ENCODE measurements at regions not wholly inside any gene's neighbourhood (a gene's known extent, or its start where the extent isn't known, plus 50 kb on each side); places are given as distances from the start of the nearest gene placed in this dataset.

GRCh38 chr9:108760841-108761240, 94.9 kb downstream of the ACTL7B start:
- no peak for ATAC-seq (replicated peaks; ENCODE audit: extremely low read depth, poor library complexity, severe bottlenecking)
- DNase-seq (ENCODE audit: low spot score in 2 of 2) = no peak
- H3K9me3 Mint-ChIP-seq = no peaks in the 10 kb centered on the region
- no peak overlapping the region for H3K4me3 Mint-ChIP-seq
- no peaks in the 10 kb centered on the region for H3K36me3 Mint-ChIP-seq (ENCODE audit: insufficient read depth)
- H3K4me1 Mint-ChIP-seq = no peaks in the 10 kb centered on the region
- peaks cover 16% of the 10 kb centered on the region for H3K27me3 Mint-ChIP-seq
- H3K27ac Mint-ChIP-seq (ENCODE audit: low read depth) = no peak overlapping the region

GRCh38 chr9:108759835-108760234, 96.0 kb downstream of the ACTL7B start:
- Mint-ChIP-seq H3K27ac (ENCODE audit: low read depth) (no peak overlapping the region), H3K4me3 (no peak overlapping the region), H3K4me1 (no peaks in the 10 kb centered on the region), H3K9me3 (no peaks in the 10 kb centered on the region), H3K36me3 (ENCODE audit: insufficient read depth) (no peaks in the 10 kb centered on the region), H3K27me3 (peaks cover 11% of the 10 kb centered on the region)
- no peak for ATAC-seq (replicated peaks; ENCODE audit: extremely low read depth, poor library complexity, severe bottlenecking)
- no peak for DNase-seq (ENCODE audit: low spot score in 2 of 2)

DNA sequence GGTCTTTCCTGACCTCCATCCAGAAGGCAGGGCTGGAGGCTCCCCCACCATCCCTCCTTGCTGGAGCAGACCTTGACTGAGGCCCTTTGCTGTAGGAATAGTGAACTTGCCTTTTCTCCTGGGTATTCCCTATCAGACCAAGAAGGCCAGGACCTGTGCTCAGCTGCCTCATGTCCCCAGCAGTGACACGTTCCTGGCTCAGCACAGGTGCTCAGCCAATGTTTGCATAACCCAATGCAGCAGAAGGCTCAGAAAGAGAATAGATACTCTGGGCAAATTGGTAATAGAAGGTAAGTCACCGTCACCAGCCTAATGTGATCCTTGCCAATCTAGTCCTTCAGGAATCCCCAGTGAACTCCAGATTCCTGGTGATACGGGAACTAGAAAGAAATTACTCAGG, 96.4 kb downstream of the ACTL7B start:
- no peak overlapping the region for H3K4me3 Mint-ChIP-seq
- no peaks in the 10 kb centered on the region for H3K9me3 Mint-ChIP-seq
- H3K27me3 Mint-ChIP-seq = peaks cover 9% of the 10 kb centered on the region
- DNase-seq (ENCODE audit: low spot score in 2 of 2) (no peak), ATAC-seq (replicated peaks; ENCODE audit: extremely low read depth, poor library complexity, severe bottlenecking) (no peak)
- no peak overlapping the region for H3K27ac Mint-ChIP-seq (ENCODE audit: low read depth)
- no peaks in the 10 kb centered on the region for H3K36me3 Mint-ChIP-seq (ENCODE audit: insufficient read depth)
- H3K4me1 Mint-ChIP-seq = no peaks in the 10 kb centered on the region

- no peaks in the 10 kb centered on the region for H3K36me3 Mint-ChIP-seq (ENCODE audit: insufficient read depth)
- H3K27ac Mint-ChIP-seq (ENCODE audit: low read depth) = no peak overlapping the region
Observed at GRCh38 chr9:108756746-108757490, 98.9 kb downstream of the ACTL7B start.

DNA sequence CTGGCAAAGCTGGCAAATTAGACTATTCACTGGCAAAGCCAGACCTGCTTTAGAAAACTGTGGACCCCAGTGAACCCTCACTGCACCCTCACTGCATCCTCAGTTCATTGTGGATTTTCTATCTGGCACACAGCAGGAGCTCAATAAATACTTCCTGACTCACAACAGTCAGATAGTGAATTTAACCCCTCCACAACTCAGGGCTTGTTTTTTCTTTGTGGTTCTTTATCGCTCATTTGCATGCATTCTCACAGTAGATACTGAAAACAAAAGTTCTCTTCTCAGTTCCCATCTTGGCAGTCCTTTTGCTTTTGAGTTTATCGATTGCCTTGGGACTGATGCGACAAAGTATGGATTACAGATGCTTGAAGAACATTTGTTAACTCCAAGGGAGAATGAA, 99.8 kb downstream of the ACTL7B start:
- H3K4me1 Mint-ChIP-seq = no peaks in the 10 kb centered on the region
- ATAC-seq (replicated peaks; ENCODE audit: extremely low read depth, poor library complexity, severe bottlenecking) (no peak), DNase-seq (ENCODE audit: low spot score in 2 of 2) (no peak)
- no peaks in the 10 kb centered on the region for H3K36me3 Mint-ChIP-seq (ENCODE audit: insufficient read depth)
- H3K9me3 Mint-ChIP-seq = no peaks in the 10 kb centered on the region
- no peak overlapping the region for H3K27ac Mint-ChIP-seq (ENCODE audit: low read depth)
- peaks cover 9% of the 10 kb centered on the region for H3K27me3 Mint-ChIP-seq
- H3K4me3 Mint-ChIP-seq = no peak overlapping the region

More at GRCh38 chr9:108756746-108757490, 98.9 kb downstream of the ACTL7B start:
- no peak for ATAC-seq (replicated peaks; ENCODE audit: extremely low read depth, poor library complexity, severe bottlenecking)
- no peak overlapping the region for H3K4me3 Mint-ChIP-seq
- no peak for DNase-seq (ENCODE audit: low spot score in 2 of 2)
- H3K4me1 Mint-ChIP-seq = no peaks in the 10 kb centered on the region
- no peaks in the 10 kb centered on the region for H3K9me3 Mint-ChIP-seq
- peaks cover 9% of the 10 kb centered on the region for H3K27me3 Mint-ChIP-seq

GRCh38 chr9:108751369-108751768, 104.4 kb downstream of the ACTL7B start:
- Mint-ChIP-seq H3K27me3 (peaks cover 7% of the 10 kb centered on the region), H3K36me3 (ENCODE audit: insufficient read depth) (peaks cover 1% of the 10 kb centered on the region), H3K4me1 (no peaks in the 10 kb centered on the region), H3K9me3 (no peaks in the 10 kb centered on the region), H3K27ac (ENCODE audit: low read depth) (no peak overlapping the region), H3K4me3 (no peak overlapping the region)
- ATAC-seq (replicated peaks; ENCODE audit: extremely low read depth, poor library complexity, severe bottlenecking) (no peak), DNase-seq (ENCODE audit: low spot score in 2 of 2) (no peak)

- DNase-seq (ENCODE audit: low spot score in 2 of 2) (no peak), ATAC-seq (replicated peaks; ENCODE audit: extremely low read depth, poor library complexity, severe bottlenecking) (no peak)
- no peaks in the 10 kb centered on the region for H3K4me1 Mint-ChIP-seq
- H3K36me3 Mint-ChIP-seq (ENCODE audit: insufficient read depth) = peaks cover 1% of the 10 kb centered on the region
- peaks cover 7% of the 10 kb centered on the region for H3K27me3 Mint-ChIP-seq
- no peak overlapping the region for H3K27ac Mint-ChIP-seq (ENCODE audit: low read depth)
- no peaks in the 10 kb centered on the region for H3K9me3 Mint-ChIP-seq
- no peak overlapping the region for H3K4me3 Mint-ChIP-seq
Observed at GRCh38 chr9:108750661-108751215, 105.0 kb downstream of the ACTL7B start.

DNA sequence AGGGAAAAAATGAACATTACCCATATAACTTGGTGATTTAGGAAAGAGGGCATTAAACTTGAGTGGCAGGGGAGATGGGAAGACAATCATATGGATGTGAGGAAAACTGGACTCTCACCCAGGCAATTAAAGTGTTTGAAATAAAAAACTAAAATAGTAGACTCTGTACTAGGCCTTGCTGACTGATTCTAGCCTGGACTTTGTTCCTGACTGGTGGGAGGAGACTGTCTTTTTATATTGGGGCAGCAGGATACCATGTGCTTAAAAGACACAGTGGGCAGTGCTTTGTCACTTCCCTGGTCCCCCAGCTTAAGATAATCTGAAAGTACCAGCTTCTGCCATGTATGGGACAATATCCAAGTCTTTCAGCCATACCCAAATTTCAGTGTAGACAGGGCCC, 107.0 kb downstream of the ACTL7B start:
- no peak for DNase-seq (ENCODE audit: low spot score in 2 of 2)
- Mint-ChIP-seq H3K9me3 (no peaks in the 10 kb centered on the region), H3K27ac (ENCODE audit: low read depth) (no peak overlapping the region), H3K27me3 (peaks cover 11% of the 10 kb centered on the region), H3K4me3 (no peak overlapping the region), H3K4me1 (no peaks in the 10 kb centered on the region), H3K36me3 (ENCODE audit: insufficient read depth) (peaks cover 1% of the 10 kb centered on the region)
- no peak for ATAC-seq (replicated peaks; ENCODE audit: extremely low read depth, poor library complexity, severe bottlenecking)

DNA sequence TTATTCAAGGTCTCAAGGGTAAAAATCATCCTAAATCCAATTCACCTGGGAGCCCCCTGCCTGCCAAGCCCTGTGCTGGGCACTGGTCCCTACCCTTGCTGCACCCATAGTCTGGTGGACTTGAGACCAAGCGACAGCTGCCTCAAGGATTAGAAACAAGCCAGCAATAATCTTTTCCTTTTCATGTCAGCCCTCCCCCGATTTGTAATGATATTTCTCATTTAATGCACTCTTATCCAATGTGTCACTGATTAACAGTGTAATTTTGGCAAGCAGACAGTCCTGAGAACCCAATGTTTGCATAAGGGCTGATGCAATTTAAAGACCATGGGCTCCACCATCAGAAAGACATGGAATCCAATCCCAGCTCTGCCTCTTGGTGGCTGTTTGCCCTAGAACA, 108.9 kb downstream of the ACTL7B start:
- H3K9me3 Mint-ChIP-seq = no peaks in the 10 kb centered on the region
- H3K4me1 Mint-ChIP-seq = no peaks in the 10 kb centered on the region
- no peak for ATAC-seq (replicated peaks; ENCODE audit: extremely low read depth, poor library complexity, severe bottlenecking)
- no peak for DNase-seq (ENCODE audit: low spot score in 2 of 2)
- no peak overlapping the region for H3K27ac Mint-ChIP-seq (ENCODE audit: low read depth)
- H3K27me3 Mint-ChIP-seq = peaks cover 17% of the 10 kb centered on the region
- no peak overlapping the region for H3K4me3 Mint-ChIP-seq
- H3K36me3 Mint-ChIP-seq (ENCODE audit: insufficient read depth) = peaks cover 1% of the 10 kb centered on the region

- no peak for ATAC-seq (replicated peaks; ENCODE audit: extremely low read depth, poor library complexity, severe bottlenecking)
- H3K36me3 Mint-ChIP-seq (ENCODE audit: insufficient read depth) = peaks cover 1% of the 10 kb centered on the region
- peaks cover 17% of the 10 kb centered on the region for H3K27me3 Mint-ChIP-seq
- no peak overlapping the region for H3K4me3 Mint-ChIP-seq
- H3K9me3 Mint-ChIP-seq = no peaks in the 10 kb centered on the region
- DNase-seq (ENCODE audit: low spot score in 2 of 2) = no peak
- no peaks in the 10 kb centered on the region for H3K4me1 Mint-ChIP-seq
- H3K27ac Mint-ChIP-seq (ENCODE audit: low read depth) = no peak overlapping the region
Observed at GRCh38 chr9:108746001-108746400, 109.8 kb downstream of the ACTL7B start.

- no peak overlapping the region for H3K27ac Mint-ChIP-seq (ENCODE audit: low read depth)
- H3K36me3 Mint-ChIP-seq (ENCODE audit: insufficient read depth) = peaks cover 1% of the 10 kb centered on the region
- no peak overlapping the region for H3K4me3 Mint-ChIP-seq
- DNase-seq (ENCODE audit: low spot score in 2 of 2) (no peak), ATAC-seq (replicated peaks; ENCODE audit: extremely low read depth, poor library complexity, severe bottlenecking) (no peak)
- H3K4me1 Mint-ChIP-seq = no peaks in the 10 kb centered on the region
- no peaks in the 10 kb centered on the region for H3K9me3 Mint-ChIP-seq
- H3K27me3 Mint-ChIP-seq = peaks cover 17% of the 10 kb centered on the region
Observed at GRCh38 chr9:108744641-108745040, 111.1 kb downstream of the ACTL7B start.

- H3K27ac Mint-ChIP-seq (ENCODE audit: low read depth) = no peak overlapping the region
- H3K4me1 Mint-ChIP-seq = no peaks in the 10 kb centered on the region
- H3K4me3 Mint-ChIP-seq = no peak overlapping the region
- peaks cover 1% of the 10 kb centered on the region for H3K36me3 Mint-ChIP-seq (ENCODE audit: insufficient read depth)
- peaks cover 17% of the 10 kb centered on the region for H3K27me3 Mint-ChIP-seq
- H3K9me3 Mint-ChIP-seq = no peaks in the 10 kb centered on the region
- DNase-seq (ENCODE audit: low spot score in 2 of 2) (no peak), ATAC-seq (replicated peaks; ENCODE audit: extremely low read depth, poor library complexity, severe bottlenecking) (no peak)
Observed at GRCh38 chr9:108743901-108744371, 111.8 kb downstream of the ACTL7B start.

DNA sequence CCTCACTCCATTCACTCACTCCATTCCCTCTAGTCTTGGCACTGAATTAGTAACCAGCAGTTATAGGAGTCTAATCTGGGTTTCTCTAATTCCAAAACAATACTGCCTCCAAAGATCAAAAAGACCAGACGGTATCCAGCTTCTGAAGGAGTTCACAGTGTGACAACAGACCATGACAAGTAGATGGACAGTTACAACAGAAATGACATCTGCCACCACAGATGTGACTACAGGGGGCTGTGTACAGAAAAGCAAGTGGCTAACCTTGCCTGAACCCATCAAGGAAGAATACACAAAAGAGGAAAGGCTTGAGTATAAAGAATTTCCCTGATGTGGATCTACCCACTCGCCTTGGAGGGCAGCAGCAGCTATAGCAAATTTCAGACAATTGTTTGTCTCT, 112.4 kb downstream of the ACTL7B start:
- no peak for DNase-seq (ENCODE audit: low spot score in 2 of 2)
- H3K27me3 Mint-ChIP-seq = peaks cover 13% of the 10 kb centered on the region
- H3K9me3 Mint-ChIP-seq = no peaks in the 10 kb centered on the region
- no peaks in the 10 kb centered on the region for H3K4me1 Mint-ChIP-seq
- H3K36me3 Mint-ChIP-seq (ENCODE audit: insufficient read depth) = no peaks in the 10 kb centered on the region
- no peak overlapping the region for H3K27ac Mint-ChIP-seq (ENCODE audit: low read depth)
- no peak for ATAC-seq (replicated peaks; ENCODE audit: extremely low read depth, poor library complexity, severe bottlenecking)
- H3K4me3 Mint-ChIP-seq = no peak overlapping the region

Measured in central memory CD8-positive, alpha-beta T cell (primary cell).